ENCODE measurements at regions not wholly inside any gene's neighbourhood (a gene's known extent, or its start where the extent isn't known, plus 50 kb on each side); places are given as distances from the start of the nearest gene placed in this dataset.

GRCh38 chr20:16816192-16816591 is 68.0 kb downstream of the OTOR start:
- no peak overlapping the region for H2BK120ac ChIP-seq (ENCODE audit: insufficient read depth, low read length, poor library complexity)
- H3K23ac ChIP-seq (ENCODE audit: low read length) = no peak overlapping the region
- H3K4me3 ChIP-seq (ENCODE audit: low read depth, low read length) = no peak overlapping the region
- no peaks in the 10 kb centered on the region for H3K4me1 ChIP-seq (ENCODE audit: control insufficient read depth in 1 of 2, insufficient read depth in 2 of 2, low read length in 2 of 2)
- DNase-seq = no peak
- H3K14ac ChIP-seq (ENCODE audit: low read length) = no peak overlapping the region
- H3K27ac ChIP-seq (ENCODE audit: low read depth, low read length) = no peak overlapping the region
- H3K9me3 ChIP-seq (ENCODE audit: insufficient read depth, low read depth, low read length) = no peaks in the 10 kb centered on the region
- no peak overlapping the region for H2AK5ac ChIP-seq (ENCODE audit: low read length)
- no CpG with 5 or more reads among the region's 3 CpGs for WGBS (ENCODE audit: extremely low coverage, insufficient coverage, insufficient read length)
- H3K4me2 ChIP-seq (ENCODE audit: low read length) = no peak overlapping the region
- H3K9ac ChIP-seq (ENCODE audit: low read length) = no peak overlapping the region
- H3K4ac ChIP-seq (ENCODE audit: low read depth, low read length) = no peak overlapping the region
- H3K79me2 ChIP-seq (ENCODE audit: control insufficient read depth, insufficient read depth, low read length, poor library complexity) = no peaks in the 10 kb centered on the region
- no peaks in the 10 kb centered on the region for H3K36me3 ChIP-seq (ENCODE audit: control insufficient read depth in 1 of 2, insufficient read depth in 2 of 2, low read length in 2 of 2)
- no peak overlapping the region for H2BK12ac ChIP-seq (ENCODE audit: low read length)
- H2AFZ ChIP-seq (ENCODE audit: insufficient read depth, low read length, poor library complexity) = no peak overlapping the region
- no peaks in the 10 kb centered on the region for H3K27me3 ChIP-seq (ENCODE audit: insufficient read depth, low read length)
- no peaks in the 10 kb centered on the region for H3K79me1 ChIP-seq (ENCODE audit: low read length)
- H3K18ac ChIP-seq (ENCODE audit: low read length) = no peak overlapping the region
- no peak overlapping the region for H4K12ac ChIP-seq (ENCODE audit: low read depth, low read length)
- no peak overlapping the region for H4K91ac ChIP-seq (ENCODE audit: low read depth, low read length)
- H2BK5ac ChIP-seq (ENCODE audit: low read depth, low read length, poor library complexity) = no peak overlapping the region
- H4K8ac ChIP-seq (ENCODE audit: low read depth, low read length) = no peak overlapping the region

GRCh38 chr20:16819483-16819882 is 71.3 kb downstream of the OTOR start:
- H3K79me1 ChIP-seq (ENCODE audit: low read length) = no peaks in the 10 kb centered on the region
- no peaks in the 10 kb centered on the region for H3K36me3 ChIP-seq (ENCODE audit: control insufficient read depth in 1 of 2, insufficient read depth in 2 of 2, low read length in 2 of 2)
- no peak overlapping the region for H2BK12ac ChIP-seq (ENCODE audit: low read length)
- DNase-seq = no peak
- no peak overlapping the region for H2AK5ac ChIP-seq (ENCODE audit: low read length)
- H3K9ac ChIP-seq (ENCODE audit: low read length) = no peak overlapping the region
- H4K12ac ChIP-seq (ENCODE audit: low read depth, low read length) = no peak overlapping the region
- H2BK5ac ChIP-seq (ENCODE audit: low read depth, low read length, poor library complexity) = no peak overlapping the region
- H2AFZ ChIP-seq (ENCODE audit: insufficient read depth, low read length, poor library complexity) = no peak overlapping the region
- no peak overlapping the region for H4K8ac ChIP-seq (ENCODE audit: low read depth, low read length)
- H2BK120ac ChIP-seq (ENCODE audit: insufficient read depth, low read length, poor library complexity) = no peak overlapping the region
- no peaks in the 10 kb centered on the region for H3K9me3 ChIP-seq (ENCODE audit: insufficient read depth, low read depth, low read length)
- H3K79me2 ChIP-seq (ENCODE audit: control insufficient read depth, insufficient read depth, low read length, poor library complexity) = no peaks in the 10 kb centered on the region
- H3K4me2 ChIP-seq (ENCODE audit: low read length) = no peak overlapping the region
- no peak overlapping the region for H3K4ac ChIP-seq (ENCODE audit: low read depth, low read length)
- no peaks in the 10 kb centered on the region for H3K27me3 ChIP-seq (ENCODE audit: insufficient read depth, low read length)
- no peak overlapping the region for H4K91ac ChIP-seq (ENCODE audit: low read depth, low read length)
- no peak overlapping the region for H3K23ac ChIP-seq (ENCODE audit: low read length)
- no peak overlapping the region for H3K18ac ChIP-seq (ENCODE audit: low read length)
- no CpG with 5 or more reads among the region's 2 CpGs for WGBS (ENCODE audit: extremely low coverage, insufficient coverage, insufficient read length)
- no peak overlapping the region for H3K27ac ChIP-seq (ENCODE audit: low read depth, low read length)
- no peak overlapping the region for H3K14ac ChIP-seq (ENCODE audit: low read length)
- no peak overlapping the region for H3K4me3 ChIP-seq (ENCODE audit: low read depth, low read length)
- no peaks in the 10 kb centered on the region for H3K4me1 ChIP-seq (ENCODE audit: control insufficient read depth in 1 of 2, insufficient read depth in 2 of 2, low read length in 2 of 2)

GRCh38 chr20:16821211-16822089 is 73.3 kb downstream of the OTOR start:
- no peaks in the 10 kb centered on the region for H3K27me3 ChIP-seq (ENCODE audit: insufficient read depth, low read length)
- WGBS (ENCODE audit: extremely low coverage, insufficient coverage, insufficient read length) = no CpG with 5 or more reads among the region's 10 CpGs

GRCh38 chr20:16824664-16825063 is 76.5 kb downstream of the OTOR start:
- Histone ChIP-seq H4K91ac (ENCODE audit: low read depth, low read length) (no peak overlapping the region), H3K9me3 (ENCODE audit: insufficient read depth, low read depth, low read length) (no peaks in the 10 kb centered on the region), H3K4me3 (ENCODE audit: low read depth, low read length) (no peak overlapping the region), H4K12ac (ENCODE audit: low read depth, low read length) (no peak overlapping the region), H2BK5ac (ENCODE audit: low read depth, low read length, poor library complexity) (no peak overlapping the region), H2AFZ (ENCODE audit: insufficient read depth, low read length, poor library complexity) (no peak overlapping the region), H3K14ac (ENCODE audit: low read length) (no peak overlapping the region), H3K9ac (ENCODE audit: low read length) (no peak overlapping the region), H4K8ac (ENCODE audit: low read depth, low read length) (no peak overlapping the region), H3K27ac (ENCODE audit: low read depth, low read length) (no peak overlapping the region), H2BK12ac (ENCODE audit: low read length) (no peak overlapping the region), H3K4me1 (ENCODE audit: control insufficient read depth in 1 of 2, insufficient read depth in 2 of 2, low read length in 2 of 2) (no peaks in the 10 kb centered on the region), H2AK5ac (ENCODE audit: low read length) (no peak overlapping the region), H3K18ac (ENCODE audit: low read length) (no peak overlapping the region), H3K36me3 (ENCODE audit: control insufficient read depth in 1 of 2, insufficient read depth in 2 of 2, low read length in 2 of 2) (no peaks in the 10 kb centered on the region), H3K23ac (ENCODE audit: low read length) (no peak overlapping the region), H3K27me3 (ENCODE audit: insufficient read depth, low read length) (no peaks in the 10 kb centered on the region), H3K4me2 (ENCODE audit: low read length) (no peak overlapping the region), H3K79me2 (ENCODE audit: control insufficient read depth, insufficient read depth, low read length, poor library complexity) (no peaks in the 10 kb centered on the region), H2BK120ac (ENCODE audit: insufficient read depth, low read length, poor library complexity) (no peak overlapping the region), H3K79me1 (ENCODE audit: low read length) (no peaks in the 10 kb centered on the region), H3K4ac (ENCODE audit: low read depth, low read length) (no peak overlapping the region)
- no CpG with 5 or more reads among the region's 1 CpG for WGBS (ENCODE audit: extremely low coverage, insufficient coverage, insufficient read length)
- no peak for DNase-seq

More at GRCh38 chr20:16821211-16822089, 73.3 kb downstream of the OTOR start:
- Histone ChIP-seq H3K4me1 (ENCODE audit: control insufficient read depth in 1 of 2, insufficient read depth in 2 of 2, low read length in 2 of 2) (no peaks in the 10 kb centered on the region), H4K12ac (ENCODE audit: low read depth, low read length) (no peak overlapping the region), H3K4me3 (ENCODE audit: low read depth, low read length) (no peak overlapping the region), H2AK5ac (ENCODE audit: low read length) (no peak overlapping the region), H2BK5ac (ENCODE audit: low read depth, low read length, poor library complexity) (no peak overlapping the region), H2BK12ac (ENCODE audit: low read length) (no peak overlapping the region), H2BK120ac (ENCODE audit: insufficient read depth, low read length, poor library complexity) (no peak overlapping the region), H3K14ac (ENCODE audit: low read length) (no peak overlapping the region), H2AFZ (ENCODE audit: insufficient read depth, low read length, poor library complexity) (no peak overlapping the region), H3K79me1 (ENCODE audit: low read length) (no peaks in the 10 kb centered on the region), H4K8ac (ENCODE audit: low read depth, low read length) (no peak overlapping the region), H3K23ac (ENCODE audit: low read length) (no peak overlapping the region), H3K79me2 (ENCODE audit: control insufficient read depth, insufficient read depth, low read length, poor library complexity) (no peaks in the 10 kb centered on the region), H3K4me2 (ENCODE audit: low read length) (no peak overlapping the region), H3K9ac (ENCODE audit: low read length) (no peak overlapping the region), H4K91ac (ENCODE audit: low read depth, low read length) (no peak overlapping the region), H3K18ac (ENCODE audit: low read length) (no peak overlapping the region), H3K27ac (ENCODE audit: low read depth, low read length) (no peak overlapping the region), H3K36me3 (ENCODE audit: control insufficient read depth in 1 of 2, insufficient read depth in 2 of 2, low read length in 2 of 2) (no peaks in the 10 kb centered on the region), H3K9me3 (ENCODE audit: insufficient read depth, low read depth, low read length) (no peaks in the 10 kb centered on the region), H3K4ac (ENCODE audit: low read depth, low read length) (no peak overlapping the region)
- peak; percentile 26 to 78 for DNase-seq
